Peyer's patch (tissue), 4 donors: ENCODE measurements at regions not wholly inside any gene's neighbourhood (a gene's known extent, or its start where the extent isn't known, plus 50 kb on each side); places are given as distances from the start of the nearest gene placed in this dataset.

Experiments used
- POLR2A ChIP-seq, 2 donors: fragments of 450-650 bp; IDR thresholded peaks; one replicate each; pipeline ENCODE4 v1.5.1; 2017; ENCODE audit warnings: antibody characterized with exemption in 2 of 2, mild to moderate bottlenecking in 2 of 2, moderate library complexity in 2 of 2
- TF ChIP-seq, protein P1 (sequence below), 6 experiments: fragments of 450-650 bp in 4 of 6; fragments of 200-600 bp in 2 of 6; sonication (generic) in 1 of 6; IDR thresholded peaks; one replicate each; pipeline ENCODE4 v1.5.1; 2017 to 2019; ENCODE audit warnings: antibody characterized with exemption in 6 of 6, mild to moderate bottlenecking in 3 of 6, moderate library complexity in 1 of 6

DNA sequence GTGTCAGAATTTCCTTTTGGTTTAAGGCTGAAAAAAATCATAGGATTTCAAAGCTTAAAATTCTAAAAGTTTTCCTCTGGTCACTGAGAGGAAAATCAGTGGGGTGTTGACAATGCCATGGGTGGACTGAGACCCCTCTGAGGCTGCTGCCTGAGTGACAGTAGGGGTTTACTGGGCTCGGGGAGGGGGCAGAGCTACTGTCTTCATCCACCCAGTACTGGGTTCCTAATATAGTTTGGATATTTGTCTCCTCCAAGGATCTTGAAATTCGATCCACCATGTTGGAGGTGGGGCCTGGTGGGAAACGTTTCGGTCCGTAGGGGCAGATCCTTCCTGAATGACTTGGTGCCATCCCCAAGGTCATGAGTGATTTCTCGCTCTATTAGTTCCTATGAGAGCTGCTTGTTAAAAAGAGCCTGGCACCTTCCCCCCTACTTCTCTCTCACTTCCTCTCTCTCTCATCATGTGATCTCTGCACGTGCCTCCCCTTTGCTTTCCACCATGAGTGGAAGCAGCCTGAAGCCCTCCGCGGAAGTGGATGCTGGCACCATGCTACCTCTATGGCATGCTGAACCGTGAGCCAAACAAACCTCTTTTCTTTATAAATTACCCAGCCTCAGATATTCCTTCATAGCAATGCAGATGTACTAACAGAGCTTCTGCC is 72.3 kb downstream of the MAP10 start:
- TF ChIP-seq POLR2A (IDR thresholded peaks at IDR 0.05) = no peak
- TF ChIP-seq, protein P1, sequence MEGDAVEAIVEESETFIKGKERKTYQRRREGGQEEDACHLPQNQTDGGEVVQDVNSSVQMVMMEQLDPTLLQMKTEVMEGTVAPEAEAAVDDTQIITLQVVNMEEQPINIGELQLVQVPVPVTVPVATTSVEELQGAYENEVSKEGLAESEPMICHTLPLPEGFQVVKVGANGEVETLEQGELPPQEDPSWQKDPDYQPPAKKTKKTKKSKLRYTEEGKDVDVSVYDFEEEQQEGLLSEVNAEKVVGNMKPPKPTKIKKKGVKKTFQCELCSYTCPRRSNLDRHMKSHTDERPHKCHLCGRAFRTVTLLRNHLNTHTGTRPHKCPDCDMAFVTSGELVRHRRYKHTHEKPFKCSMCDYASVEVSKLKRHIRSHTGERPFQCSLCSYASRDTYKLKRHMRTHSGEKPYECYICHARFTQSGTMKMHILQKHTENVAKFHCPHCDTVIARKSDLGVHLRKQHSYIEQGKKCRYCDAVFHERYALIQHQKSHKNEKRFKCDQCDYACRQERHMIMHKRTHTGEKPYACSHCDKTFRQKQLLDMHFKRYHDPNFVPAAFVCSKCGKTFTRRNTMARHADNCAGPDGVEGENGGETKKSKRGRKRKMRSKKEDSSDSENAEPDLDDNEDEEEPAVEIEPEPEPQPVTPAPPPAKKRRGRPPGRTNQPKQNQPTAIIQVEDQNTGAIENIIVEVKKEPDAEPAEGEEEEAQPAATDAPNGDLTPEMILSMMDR (IDR thresholded peaks at IDR 0.05) = no peak
